WTC11 (cell line): ENCODE measurements at regions not wholly inside any gene's neighbourhood (a gene's known extent, or its start where the extent isn't known, plus 50 kb on each side); places are given as distances from the start of the nearest gene placed in this dataset.

ENCODE experiments used
- ATAC-seq: fragments of 200-7000 bp; cut with Tn5 transposase; 2 replicates; pipeline ENCODE4 v1.10.0; 2021; ENCODE audit warnings: mild to moderate bottlenecking, moderate library complexity
- CTCF ChIA-PET: fragments of 300-600 bp; sonication (Branson Sonifier 250); formaldehyde crosslinking; loops from one replicate; lab custom pipeline; 2021; ENCODE audit warnings: antibody characterized with exemption; lab: Charles Lee
- POLR2A ChIA-PET: fragments of 350-600 bp; sonication (Branson Sonifier 250); formaldehyde crosslinking; loops from one replicate; lab custom pipeline; 2021; ENCODE audit warnings: antibody characterized with exemption; lab: Charles Lee
- DNase-seq: peaks from one replicate; pipeline ENCODE4 v3.0.0; 2021; ENCODE audit warnings: low spot score
- H3K27ac Mint-ChIP-seq: 2 replicates; pipeline ENCODE4 v1.8.0; 2021; ENCODE audit warnings: mixed read lengths
- H3K27me3 Mint-ChIP-seq: 2 replicates; pipeline ENCODE4 v1.8.0; 2021; ENCODE audit warnings: low read depth, mild to moderate bottlenecking, moderate library complexity, mixed read lengths
- H3K36me3 Mint-ChIP-seq: 2 replicates; pipeline ENCODE4 v1.8.0; 2021; ENCODE audit warnings: mixed read lengths
- H3K4me1 Mint-ChIP-seq: 2 replicates; pipeline ENCODE4 v1.8.0; 2022; ENCODE audit warnings: mixed read lengths
- H3K4me3 Mint-ChIP-seq: 2 replicates; pipeline ENCODE4 v1.8.0; 2021; ENCODE audit warnings: mild to moderate bottlenecking, moderate library complexity, mixed read lengths
- H3K9me3 Mint-ChIP-seq: 2 replicates; pipeline ENCODE4 v1.8.0; 2021; ENCODE audit warnings: mixed read lengths
- CBFB ChIP-seq: sonication (generic); formaldehyde crosslinking; IDR thresholded peaks from 2 replicates; pipeline ENCODE4 v1.8.1; 2022; ENCODE audit warnings: mild to moderate bottlenecking, low read depth, missing genetic modification reagents
- ELF4 ChIP-seq: sonication (generic); formaldehyde crosslinking; IDR thresholded peaks from 2 replicates; pipeline ENCODE4 v1.8.1; 2022; ENCODE audit warnings: low read depth, mild to moderate bottlenecking, moderate library complexity, missing genetic modification reagents
- GABPB1 ChIP-seq: sonication (generic); formaldehyde crosslinking; IDR thresholded peaks from 2 replicates; pipeline ENCODE4 v1.8.1; 2023; ENCODE audit warnings: mild to moderate bottlenecking, missing genetic modification reagents
- GRHL2 ChIP-seq: fragments of 250-450 bp; sonication (Bioruptor Pico); IDR thresholded peaks from 2 replicates; pipeline ENCODE4 v1.8.0; 2022; ENCODE audit warnings: mild to moderate bottlenecking, moderate library complexity; ENCODE audit not compliant: insufficient replicate concordance, severe bottlenecking
- GTF2I ChIP-seq: fragments of 250-450 bp; sonication (Bioruptor Pico); conservative IDR thresholded peaks from 2 replicates; pipeline ENCODE4 v1.4.0; 2021; ENCODE audit warnings: mild to moderate bottlenecking
- MXD4 ChIP-seq: fragments of 250-450 bp; sonication (Bioruptor Pico); IDR thresholded peaks from 2 replicates; pipeline ENCODE4 v1.8.0; 2021; ENCODE audit warnings: mild to moderate bottlenecking, moderate library complexity, borderline replicate concordance
- NFATC4 ChIP-seq: fragments of 250-450 bp; sonication (Bioruptor Pico); IDR thresholded peaks from 2 replicates; pipeline ENCODE4 v1.9.0; 2021; ENCODE audit warnings: mild to moderate bottlenecking
- NFYB ChIP-seq: sonication (generic); formaldehyde crosslinking; conservative IDR thresholded peaks from 2 replicates; pipeline ENCODE4 v1.8.0; 2022; ENCODE audit warnings: low read depth, missing genetic modification reagents
- NR1H2 ChIP-seq: sonication (generic); formaldehyde crosslinking; IDR thresholded peaks from 2 replicates; pipeline ENCODE4 v1.9.0; 2021; ENCODE audit warnings: mild to moderate bottlenecking, moderate library complexity, missing genetic modification reagents
- RORB ChIP-seq: fragments of 250-450 bp; sonication (Bioruptor Pico); IDR thresholded peaks from 2 replicates; pipeline ENCODE4 v1.9.0; 2021; ENCODE audit warnings: mild to moderate bottlenecking
- SMAD3 ChIP-seq: sonication (generic); formaldehyde crosslinking; IDR thresholded peaks from 2 replicates; pipeline ENCODE4 v1.8.0; 2022; ENCODE audit warnings: missing genetic modification reagents, mild to moderate bottlenecking, borderline replicate concordance
- SP1 ChIP-seq: sonication (generic); formaldehyde crosslinking; conservative IDR thresholded peaks from 2 replicates; pipeline ENCODE4 v1.8.1; 2022; ENCODE audit warnings: missing genetic modification reagents
- ZBTB21 ChIP-seq: sonication (generic); formaldehyde crosslinking; IDR thresholded peaks from 2 replicates; pipeline ENCODE4 v1.8.1; 2023; ENCODE audit warnings: mild to moderate bottlenecking, missing genetic modification reagents, borderline replicate concordance
- ZNF121 ChIP-seq: sonication (generic); formaldehyde crosslinking; IDR thresholded peaks from 2 replicates; pipeline ENCODE4 v1.8.0; 2023; ENCODE audit warnings: missing genetic modification reagents
- ZNF396 ChIP-seq: fragments of 250-450 bp; sonication (Bioruptor Pico); IDR thresholded peaks from 2 replicates; pipeline ENCODE4 v1.8.0; 2021; ENCODE audit warnings: mild to moderate bottlenecking, moderate library complexity, borderline replicate concordance
- ZNF416 ChIP-seq: fragments of 250-450 bp; sonication (Bioruptor Pico); IDR thresholded peaks from 2 replicates; pipeline ENCODE4 v1.9.0; 2021; ENCODE audit warnings: mild to moderate bottlenecking, inconsistent platforms
- ZNF423 ChIP-seq: fragments of 250-450 bp; sonication (Bioruptor Pico); IDR thresholded peaks from 2 replicates; pipeline ENCODE4 v2.1.2; 2022; ENCODE audit warnings: mild to moderate bottlenecking, moderate library complexity
- TF ChIP-seq, protein P1 (sequence below): sonication (generic); formaldehyde crosslinking; conservative IDR thresholded peaks from 2 replicates; pipeline ENCODE4 v1.8.1; 2022; ENCODE audit warnings: mild to moderate bottlenecking, missing genetic modification reagents
- TF ChIP-seq, protein P2 (sequence below): sonication (generic); formaldehyde crosslinking; IDR thresholded peaks from 2 replicates; pipeline ENCODE4 v1.8.1; 2022; ENCODE audit warnings: low read depth, missing genetic modification reagents, borderline replicate concordance
- TF ChIP-seq, protein P3 (sequence below): sonication (generic); formaldehyde crosslinking; IDR thresholded peaks from 2 replicates; pipeline ENCODE4 v1.8.0; 2023; ENCODE audit warnings: mild to moderate bottlenecking, missing genetic modification reagents
- TF ChIP-seq, protein P4 (sequence below): sonication (generic); formaldehyde crosslinking; IDR thresholded peaks from 2 replicates; pipeline ENCODE4 v1.8.0; 2022; ENCODE audit warnings: mild to moderate bottlenecking, missing genetic modification reagents
- TF ChIP-seq, protein P5 (sequence below): sonication (generic); formaldehyde crosslinking; IDR thresholded peaks from 2 replicates; pipeline ENCODE4 v1.8.1; 2022; ENCODE audit warnings: mild to moderate bottlenecking, missing genetic modification reagents, moderate library complexity, borderline replicate concordance

DNA sequence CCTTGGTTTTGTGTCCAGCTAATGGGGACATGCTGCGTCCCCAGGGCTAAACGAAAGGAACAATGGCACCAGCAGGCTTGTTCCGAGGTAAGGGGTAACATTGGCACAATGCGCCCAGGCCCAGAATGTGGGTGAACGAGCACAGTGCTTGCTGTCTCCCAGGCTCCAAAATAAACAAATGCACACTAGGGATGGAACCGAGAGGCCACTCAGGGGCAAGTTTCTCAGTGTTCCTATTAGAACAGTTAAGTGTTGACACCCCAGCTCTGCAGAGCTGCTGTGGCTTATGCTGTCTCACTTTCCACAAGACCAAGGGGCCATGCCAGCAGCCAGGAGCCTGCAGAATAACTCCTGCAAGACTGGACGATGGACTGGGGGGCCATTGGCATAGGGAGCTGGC lies 492.4 kb downstream of the GADD45G start:
- ATAC-seq (no peak), DNase-seq (no peak)
- no peaks in the 10 kb centered on the region for H3K9me3 Mint-ChIP-seq
- H3K27ac Mint-ChIP-seq = no peak overlapping the region
- no peak for TF ChIP-seq SP1 (CRISPR knock-in tag)
- no peak for TF ChIP-seq ZBTB21 (CRISPR knock-in tag)
- TF ChIP-seq ZNF121 = no peak
- TF ChIP-seq, protein P1, sequence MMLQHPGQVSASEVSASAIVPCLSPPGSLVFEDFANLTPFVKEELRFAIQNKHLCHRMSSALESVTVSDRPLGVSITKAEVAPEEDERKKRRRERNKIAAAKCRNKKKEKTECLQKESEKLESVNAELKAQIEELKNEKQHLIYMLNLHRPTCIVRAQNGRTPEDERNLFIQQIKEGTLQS (CRISPR knock-in tag) = no peak
- no peak for TF ChIP-seq CBFB
- TF ChIP-seq, protein P2, sequence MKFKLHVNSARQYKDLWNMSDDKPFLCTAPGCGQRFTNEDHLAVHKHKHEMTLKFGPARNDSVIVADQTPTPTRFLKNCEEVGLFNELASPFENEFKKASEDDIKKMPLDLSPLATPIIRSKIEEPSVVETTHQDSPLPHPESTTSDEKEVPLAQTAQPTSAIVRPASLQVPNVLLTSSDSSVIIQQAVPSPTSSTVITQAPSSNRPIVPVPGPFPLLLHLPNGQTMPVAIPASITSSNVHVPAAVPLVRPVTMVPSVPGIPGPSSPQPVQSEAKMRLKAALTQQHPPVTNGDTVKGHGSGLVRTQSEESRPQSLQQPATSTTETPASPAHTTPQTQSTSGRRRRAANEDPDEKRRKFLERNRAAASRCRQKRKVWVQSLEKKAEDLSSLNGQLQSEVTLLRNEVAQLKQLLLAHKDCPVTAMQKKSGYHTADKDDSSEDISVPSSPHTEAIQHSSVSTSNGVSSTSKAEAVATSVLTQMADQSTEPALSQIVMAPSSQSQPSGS (CRISPR knock-in tag) = no peak
- TF ChIP-seq RORB (CRISPR knock-in tag) = no peak
- no peak for TF ChIP-seq ZNF416 (CRISPR knock-in tag)
- no peak for TF ChIP-seq ELF4 (CRISPR knock-in tag)
- no peak for TF ChIP-seq SMAD3
- no peak for TF ChIP-seq NR1H2 (CRISPR knock-in tag)
- TF ChIP-seq ZNF396 (CRISPR knock-in tag) = no peak
- TF ChIP-seq MXD4 (CRISPR knock-in tag) = no peak
- no peak for TF ChIP-seq NFATC4
- POLR2A ChIA-PET = no interaction called here
- no peak overlapping the region for H3K4me3 Mint-ChIP-seq
- H3K27me3 Mint-ChIP-seq = no peaks in the 10 kb centered on the region
- no peaks in the 10 kb centered on the region for H3K36me3 Mint-ChIP-seq
- peaks cover 3% of the 10 kb centered on the region; the same call in 1 of the 2 replicates for H3K4me1 Mint-ChIP-seq
- CTCF ChIA-PET = interaction anchor here (1.3 to 6.3 kb wide), 4 partner anchors 178 to 504 kb away, joined by 5 to 43 read pairs (median 32); no protein-coding TSS in a partner anchor

DNA sequence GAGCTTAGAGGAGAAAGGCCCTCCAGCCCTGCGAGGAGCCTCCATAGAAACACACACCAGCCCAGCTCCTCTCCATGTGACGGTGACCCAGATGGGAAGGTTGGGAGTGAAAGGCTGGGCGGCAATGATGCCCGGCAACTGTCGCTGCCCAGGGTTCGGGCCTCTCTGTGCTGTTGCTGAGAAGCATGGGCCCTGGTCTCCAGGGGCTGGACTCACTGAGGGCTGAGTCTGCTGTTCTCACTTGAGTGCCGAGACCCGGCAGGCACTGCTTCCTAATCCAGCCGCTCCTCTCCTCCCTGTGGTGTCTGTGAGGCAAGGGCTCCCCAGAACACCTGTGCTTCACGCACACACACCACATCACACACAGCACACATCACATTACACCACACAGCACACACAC lies 493.6 kb downstream of the GADD45G start:
- POLR2A ChIA-PET = no interaction called here
- no peak for DNase-seq

DNA sequence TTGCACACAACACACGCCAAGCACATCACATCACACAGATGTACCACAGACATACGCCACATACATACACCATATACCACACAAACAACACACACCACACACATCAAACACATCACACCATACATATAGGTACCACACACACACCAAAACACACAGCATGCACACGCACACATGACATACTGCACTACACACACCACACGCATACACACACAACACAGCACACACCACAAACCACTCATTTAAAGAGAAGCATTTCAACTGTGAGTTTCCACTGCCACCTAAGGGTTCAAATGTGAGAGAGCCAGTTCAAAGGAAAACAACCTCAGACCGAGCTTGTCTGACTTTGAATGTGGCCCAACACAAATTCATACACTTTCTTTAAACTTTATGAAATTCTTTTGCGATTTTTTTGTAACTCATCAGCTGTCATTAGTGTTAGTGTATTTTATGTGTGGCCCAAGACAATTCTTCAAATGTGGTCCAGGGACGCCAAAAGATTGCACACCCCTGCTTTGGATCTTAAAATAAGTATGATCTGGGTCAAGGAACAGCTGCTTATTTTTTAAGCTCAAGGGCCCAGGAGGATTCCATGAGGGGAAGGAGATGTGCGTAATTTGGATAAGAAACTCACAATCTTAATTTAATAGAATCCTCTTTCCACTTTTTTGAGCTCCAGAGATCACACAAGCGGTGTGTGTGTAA lies 494.6 kb downstream of the GADD45G start:
- Mint-ChIP-seq H3K4me1 (peaks cover 3% of the 10 kb centered on the region; the same call in 1 of the 2 replicates), H3K27ac (no peak overlapping the region), H3K9me3 (no peaks in the 10 kb centered on the region), H3K27me3 (no peaks in the 10 kb centered on the region), H3K4me3 (no peak overlapping the region), H3K36me3 (no peaks in the 10 kb centered on the region)
- POLR2A ChIA-PET = interaction anchor here (1.0 kb wide), 1 partner anchor 501 kb away, joined by 3 read pairs; no protein-coding TSS in a partner anchor
- DNase-seq (no peak), ATAC-seq (no peak)
- no peak for TF ChIP-seq GABPB1 (CRISPR knock-in tag)
- TF ChIP-seq, protein P3, sequence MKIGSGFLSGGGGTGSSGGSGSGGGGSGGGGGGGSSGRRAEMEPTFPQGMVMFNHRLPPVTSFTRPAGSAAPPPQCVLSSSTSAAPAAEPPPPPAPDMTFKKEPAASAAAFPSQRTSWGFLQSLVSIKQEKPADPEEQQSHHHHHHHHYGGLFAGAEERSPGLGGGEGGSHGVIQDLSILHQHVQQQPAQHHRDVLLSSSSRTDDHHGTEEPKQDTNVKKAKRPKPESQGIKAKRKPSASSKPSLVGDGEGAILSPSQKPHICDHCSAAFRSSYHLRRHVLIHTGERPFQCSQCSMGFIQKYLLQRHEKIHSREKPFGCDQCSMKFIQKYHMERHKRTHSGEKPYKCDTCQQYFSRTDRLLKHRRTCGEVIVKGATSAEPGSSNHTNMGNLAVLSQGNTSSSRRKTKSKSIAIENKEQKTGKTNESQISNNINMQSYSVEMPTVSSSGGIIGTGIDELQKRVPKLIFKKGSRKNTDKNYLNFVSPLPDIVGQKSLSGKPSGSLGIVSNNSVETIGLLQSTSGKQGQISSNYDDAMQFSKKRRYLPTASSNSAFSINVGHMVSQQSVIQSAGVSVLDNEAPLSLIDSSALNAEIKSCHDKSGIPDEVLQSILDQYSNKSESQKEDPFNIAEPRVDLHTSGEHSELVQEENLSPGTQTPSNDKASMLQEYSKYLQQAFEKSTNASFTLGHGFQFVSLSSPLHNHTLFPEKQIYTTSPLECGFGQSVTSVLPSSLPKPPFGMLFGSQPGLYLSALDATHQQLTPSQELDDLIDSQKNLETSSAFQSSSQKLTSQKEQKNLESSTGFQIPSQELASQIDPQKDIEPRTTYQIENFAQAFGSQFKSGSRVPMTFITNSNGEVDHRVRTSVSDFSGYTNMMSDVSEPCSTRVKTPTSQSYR (CRISPR knock-in tag) = no peak
- TF ChIP-seq GTF2I (CRISPR knock-in tag) = no peak
- CTCF ChIA-PET = interaction anchor here (0.6 to 5.1 kb wide), 21 partner anchors 22 to 524 kb away, joined by 3 to 157 read pairs (median 4); partner anchors contain the start of gene GADD45G

More for the DNA sequence above, 493.6 kb downstream of the GADD45G start:
- peaks cover 3% of the 10 kb centered on the region; the same call in 1 of the 2 replicates for H3K4me1 Mint-ChIP-seq
- no peaks in the 10 kb centered on the region for H3K27me3 Mint-ChIP-seq
- no peaks in the 10 kb centered on the region for H3K9me3 Mint-ChIP-seq
- no peaks in the 10 kb centered on the region for H3K36me3 Mint-ChIP-seq
- TF ChIP-seq ZNF423 (CRISPR knock-in tag) (no peak), NFYB (no peak), ZNF416 (CRISPR knock-in tag) (no peak), GRHL2 (CRISPR knock-in tag) (no peak), SP1 (CRISPR knock-in tag) (no peak)
- TF ChIP-seq, protein P4, sequence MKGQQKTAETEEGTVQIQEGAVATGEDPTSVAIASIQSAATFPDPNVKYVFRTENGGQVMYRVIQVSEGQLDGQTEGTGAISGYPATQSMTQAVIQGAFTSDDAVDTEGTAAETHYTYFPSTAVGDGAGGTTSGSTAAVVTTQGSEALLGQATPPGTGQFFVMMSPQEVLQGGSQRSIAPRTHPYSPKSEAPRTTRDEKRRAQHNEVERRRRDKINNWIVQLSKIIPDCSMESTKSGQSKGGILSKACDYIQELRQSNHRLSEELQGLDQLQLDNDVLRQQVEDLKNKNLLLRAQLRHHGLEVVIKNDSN (CRISPR knock-in tag) = no peak
- TF ChIP-seq, protein P5, sequence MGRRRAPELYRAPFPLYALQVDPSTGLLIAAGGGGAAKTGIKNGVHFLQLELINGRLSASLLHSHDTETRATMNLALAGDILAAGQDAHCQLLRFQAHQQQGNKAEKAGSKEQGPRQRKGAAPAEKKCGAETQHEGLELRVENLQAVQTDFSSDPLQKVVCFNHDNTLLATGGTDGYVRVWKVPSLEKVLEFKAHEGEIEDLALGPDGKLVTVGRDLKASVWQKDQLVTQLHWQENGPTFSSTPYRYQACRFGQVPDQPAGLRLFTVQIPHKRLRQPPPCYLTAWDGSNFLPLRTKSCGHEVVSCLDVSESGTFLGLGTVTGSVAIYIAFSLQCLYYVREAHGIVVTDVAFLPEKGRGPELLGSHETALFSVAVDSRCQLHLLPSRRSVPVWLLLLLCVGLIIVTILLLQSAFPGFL (CRISPR knock-in tag) = no peak
- TF ChIP-seq, all 79 proteins: peak for 0
- Mint-ChIP-seq H3K4me3 (no peak overlapping the region), H3K27ac (no peak overlapping the region)
- no peak for ATAC-seq
- CTCF ChIA-PET = interaction anchor here (1.3 to 6.3 kb wide), 4 partner anchors 179 to 505 kb away, joined by 5 to 43 read pairs (median 32); no protein-coding TSS in a partner anchor
